ENCODE measurements at regions not wholly inside any gene's neighbourhood (a gene's known extent, or its start where the extent isn't known, plus 50 kb on each side); places are given as distances from the start of the nearest gene placed in this dataset.

DNA sequence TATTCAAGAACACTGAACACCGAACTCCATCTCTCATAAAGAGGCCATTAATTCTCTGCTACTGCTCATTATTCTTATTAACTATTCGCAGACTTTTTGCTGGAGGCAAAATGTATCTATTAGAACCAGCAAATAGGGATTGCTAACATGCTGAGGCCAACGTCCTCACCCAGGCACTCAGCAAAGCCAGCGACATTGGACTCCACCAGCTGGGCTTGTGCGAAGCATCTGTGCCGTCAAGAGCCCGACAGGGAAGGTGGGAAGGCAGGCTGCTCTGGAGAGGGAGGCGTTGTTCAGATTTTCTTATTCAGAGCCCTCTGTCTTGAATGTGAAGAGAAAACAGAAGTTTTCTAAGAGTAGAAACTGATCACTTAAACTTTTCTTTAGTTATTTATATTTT is 615.6 kb upstream of the KIRREL3 start:
- Histone ChIP-seq H3K27ac (ENCODE audit: control insufficient read depth, insufficient read depth) (no peak overlapping the region), H2AFZ (ENCODE audit: control insufficient read depth, low read depth, low read length) (no peak overlapping the region), H3K4me3 (no peak overlapping the region), H3K27me3 (replicated peaks in 1 of 2; ENCODE audit: control insufficient read depth in 2 of 2, insufficient read depth in 2 of 2, low read length in 1 of 2) (no peaks in the 10 kb centered on the region), H3K9me3 (replicated peaks; ENCODE audit: control insufficient read depth, insufficient read depth, low read length) (no peaks in the 10 kb centered on the region), H3K4me1 (ENCODE audit: control insufficient read depth, insufficient read depth, low read length) (no peaks in the 10 kb centered on the region), H3K9ac (ENCODE audit: control insufficient read depth, insufficient read depth, low read length) (no peak overlapping the region), H3K36me3 (ENCODE audit: control insufficient read depth in 2 of 2, insufficient read depth in 2 of 2, low read length in 1 of 2) (no peaks in the 10 kb centered on the region), H4K20me1 (ENCODE audit: control insufficient read depth, insufficient read depth) (no peaks in the 10 kb centered on the region), H3K4me2 (ENCODE audit: control insufficient read depth, insufficient read depth) (no peak overlapping the region), H3K79me2 (ENCODE audit: control insufficient read depth, insufficient read depth, low read length) (no peaks in the 10 kb centered on the region)
- SMC1A ChIA-PET (ENCODE audit: uncharacterized antibody, unreplicated experiment) = no interaction called here
- TF ChIP-seq ZNF622 (IDR thresholded peaks at IDR 0.05) (no peak), MAX (IDR thresholded peaks at IDR 0.05; ENCODE audit: low read depth, low read length) (no peak), RBBP5 (conservative IDR thresholded peaks at IDR 0.05) (no peak), SMAD5 (IDR thresholded peaks at IDR 0.05; ENCODE audit: low read depth) (no peak), EP300 (IDR thresholded peaks at IDR 0.05; ENCODE audit: borderline replicate concordance in 1 of 2, control insufficient read depth in 1 of 2, low read depth in 2 of 2, low read length in 2 of 2) (no peak), ZZZ3 (IDR thresholded peaks at IDR 0.05; ENCODE audit: control insufficient read depth, insufficient read length, low read depth) (no peak), USF1 (IDR thresholded peaks at IDR 0.05; ENCODE audit: borderline replicate concordance, extremely low read length, insufficient read depth, low read depth, low read length) (no peak), RUNX3 (IDR thresholded peaks at IDR 0.05; ENCODE audit: low read length) (no peak), ASH2L (IDR thresholded peaks at IDR 0.05; ENCODE audit: borderline replicate concordance, low read depth) (no peak), MTA3 (IDR thresholded peaks at IDR 0.05; ENCODE audit: borderline replicate concordance, low read length) (no peak), FOXM1 (IDR thresholded peaks at IDR 0.05; ENCODE audit: low read depth, low read length) (no peak), MLLT1 (IDR thresholded peaks at IDR 0.05) (no peak), HDAC6 (IDR thresholded peaks at IDR 0.05; ENCODE audit: unreplicated experiment) (no peak), TARDBP (IDR thresholded peaks at IDR 0.05; ENCODE audit: borderline replicate concordance) (no peak), NFXL1 (IDR thresholded peaks at IDR 0.05; ENCODE audit: borderline replicate concordance) (no peak)
- TF ChIP-seq, protein P1, sequence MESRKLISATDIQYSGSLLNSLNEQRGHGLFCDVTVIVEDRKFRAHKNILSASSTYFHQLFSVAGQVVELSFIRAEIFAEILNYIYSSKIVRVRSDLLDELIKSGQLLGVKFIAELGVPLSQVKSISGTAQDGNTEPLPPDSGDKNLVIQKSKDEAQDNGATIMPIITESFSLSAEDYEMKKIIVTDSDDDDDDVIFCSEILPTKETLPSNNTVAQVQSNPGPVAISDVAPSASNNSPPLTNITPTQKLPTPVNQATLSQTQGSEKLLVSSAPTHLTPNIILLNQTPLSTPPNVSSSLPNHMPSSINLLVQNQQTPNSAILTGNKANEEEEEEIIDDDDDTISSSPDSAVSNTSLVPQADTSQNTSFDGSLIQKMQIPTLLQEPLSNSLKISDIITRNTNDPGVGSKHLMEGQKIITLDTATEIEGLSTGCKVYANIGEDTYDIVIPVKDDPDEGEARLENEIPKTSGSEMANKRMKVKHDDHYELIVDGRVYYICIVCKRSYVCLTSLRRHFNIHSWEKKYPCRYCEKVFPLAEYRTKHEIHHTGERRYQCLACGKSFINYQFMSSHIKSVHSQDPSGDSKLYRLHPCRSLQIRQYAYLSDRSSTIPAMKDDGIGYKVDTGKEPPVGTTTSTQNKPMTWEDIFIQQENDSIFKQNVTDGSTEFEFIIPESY (IDR thresholded peaks at IDR 0.05) = no peak
- TF ChIP-seq, protein P2, sequence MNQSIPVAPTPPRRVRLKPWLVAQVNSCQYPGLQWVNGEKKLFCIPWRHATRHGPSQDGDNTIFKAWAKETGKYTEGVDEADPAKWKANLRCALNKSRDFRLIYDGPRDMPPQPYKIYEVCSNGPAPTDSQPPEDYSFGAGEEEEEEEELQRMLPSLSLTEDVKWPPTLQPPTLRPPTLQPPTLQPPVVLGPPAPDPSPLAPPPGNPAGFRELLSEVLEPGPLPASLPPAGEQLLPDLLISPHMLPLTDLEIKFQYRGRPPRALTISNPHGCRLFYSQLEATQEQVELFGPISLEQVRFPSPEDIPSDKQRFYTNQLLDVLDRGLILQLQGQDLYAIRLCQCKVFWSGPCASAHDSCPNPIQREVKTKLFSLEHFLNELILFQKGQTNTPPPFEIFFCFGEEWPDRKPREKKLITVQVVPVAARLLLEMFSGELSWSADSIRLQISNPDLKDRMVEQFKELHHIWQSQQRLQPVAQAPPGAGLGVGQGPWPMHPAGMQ (IDR thresholded peaks at IDR 0.05; ENCODE audit: borderline replicate concordance) = no peak
- in situ Hi-C loops (cut with MboI) (no loop called here), intact Hi-C loops (cut with micrococcal nuclease; ENCODE audit: unreplicated experiment) (no loop called here)
- FAIRE-seq (no peak), DNase-seq (ENCODE audit: low read depth, low spot score) (no peak), ATAC-seq (no peak)
- BruUV-seq (replicated peaks) = no TSS peak
- CTCF ChIA-PET = no interaction called here
- RAD21 ChIA-PET (ENCODE audit: unreplicated experiment) = no interaction called here
- WGBS (ENCODE audit: insufficient coverage, insufficient replicate concordance, low lambda C conversion rate, missing lambda C conversion rate) = 41% methylated on average over 8 of the region's 8 CpGs
- POLR2A ChIA-PET = no interaction called here

Data from GM12878 (cell line).